HG03045 (cell line): ENCODE measurements at regions not wholly inside any gene's neighbourhood (a gene's known extent, or its start where the extent isn't known, plus 50 kb on each side); places are given as distances from the start of the nearest gene placed in this dataset.
A peak's percentile ranks its signal among the peaks of the same experiment; 100 is the strongest.
"Not testable (repeated sequence)": the region's sequence is repeated elsewhere in the genome, so short reads cannot be mapped to it uniquely, and the experiment has no call there.

Experiments used
- ATAC-seq: cut with Tn5 transposase; IDR thresholded peaks from one replicate; pipeline ENCODE4 v1.9.1; 2021; ENCODE audit warnings: mild to moderate bottlenecking, moderate library complexity; ENCODE audit not compliant: unreplicated experiment

DNA sequence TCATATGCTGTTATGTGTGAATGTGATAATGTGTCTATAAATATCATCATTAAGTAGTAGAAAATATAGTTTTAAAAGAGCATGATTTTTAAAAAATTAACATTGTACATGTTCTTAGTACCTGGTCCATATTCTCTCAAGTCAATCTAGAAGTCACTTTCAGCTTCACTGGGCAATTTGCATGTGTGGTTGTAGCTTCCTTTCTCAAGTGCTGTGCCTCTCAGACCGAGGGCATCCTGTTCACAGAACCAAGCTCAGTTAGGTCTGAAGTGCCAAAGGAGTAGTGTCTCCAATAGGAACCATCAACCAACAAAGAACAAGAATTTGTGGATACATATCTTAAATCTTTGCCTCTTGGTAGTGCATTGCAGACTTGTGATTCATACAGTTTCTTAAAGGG is 541.8 kb upstream of the SLC10A2 start:
- no peak for ATAC-seq

DNA sequence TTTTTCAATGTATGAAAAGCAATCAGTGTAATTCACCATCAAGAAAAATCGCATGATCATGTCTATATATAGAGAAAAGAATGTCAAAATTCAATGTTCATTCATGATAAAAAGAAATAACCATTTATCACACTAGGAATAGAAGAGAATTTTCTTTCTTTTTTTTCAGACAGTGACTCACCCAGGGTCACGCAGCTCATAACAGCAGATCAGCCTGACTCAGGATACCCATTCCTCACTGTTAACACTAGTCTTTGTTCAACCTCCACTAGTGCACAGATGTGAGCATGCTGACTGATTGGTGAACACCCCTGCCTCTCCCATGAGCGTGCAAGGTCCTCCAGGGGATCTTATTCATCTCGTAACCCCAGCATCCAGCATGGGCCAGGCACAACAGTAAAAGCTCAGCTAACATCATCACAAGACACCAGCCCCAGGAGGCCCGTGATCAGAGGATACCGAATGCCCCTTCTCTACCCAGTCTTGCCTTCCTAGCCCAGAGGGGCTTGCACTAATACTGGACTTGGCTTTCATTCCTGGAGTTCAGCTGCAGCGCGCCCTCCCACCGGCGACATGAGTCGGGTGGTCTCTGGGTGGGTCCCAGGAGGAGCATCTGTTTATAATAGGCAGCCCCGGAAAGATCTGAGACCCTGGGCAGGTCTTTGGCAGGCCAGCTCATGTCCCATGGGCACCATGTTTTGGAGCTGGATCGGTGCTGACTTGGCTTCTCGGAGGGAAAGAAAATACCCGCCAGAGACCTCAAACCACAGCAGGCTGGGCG is 539.5 kb upstream of the SLC10A2 start:
- ATAC-seq = no peak

DNA sequence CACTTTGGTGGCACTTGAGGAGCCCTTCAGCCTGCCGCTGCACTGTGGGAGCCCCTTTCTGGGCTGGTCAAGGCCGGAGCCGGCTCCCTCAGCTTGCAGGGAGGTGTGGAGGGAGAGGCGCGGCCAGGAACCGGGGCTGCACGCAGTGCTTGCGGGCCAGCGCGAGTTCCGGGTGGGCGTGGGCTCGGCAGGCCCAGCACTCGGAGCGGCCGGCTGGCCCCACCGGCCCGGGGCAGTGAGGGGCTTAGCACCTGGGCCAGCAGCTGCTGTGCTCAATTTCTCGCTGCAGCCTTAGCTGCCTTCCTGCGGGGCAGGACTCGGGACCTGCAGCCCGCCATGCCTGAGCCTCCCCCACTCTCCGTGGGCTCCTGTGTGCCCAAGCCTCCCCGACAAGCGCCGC is 533.7 kb upstream of the SLC10A2 start:
- ATAC-seq = not testable (repeated sequence)

DNA sequence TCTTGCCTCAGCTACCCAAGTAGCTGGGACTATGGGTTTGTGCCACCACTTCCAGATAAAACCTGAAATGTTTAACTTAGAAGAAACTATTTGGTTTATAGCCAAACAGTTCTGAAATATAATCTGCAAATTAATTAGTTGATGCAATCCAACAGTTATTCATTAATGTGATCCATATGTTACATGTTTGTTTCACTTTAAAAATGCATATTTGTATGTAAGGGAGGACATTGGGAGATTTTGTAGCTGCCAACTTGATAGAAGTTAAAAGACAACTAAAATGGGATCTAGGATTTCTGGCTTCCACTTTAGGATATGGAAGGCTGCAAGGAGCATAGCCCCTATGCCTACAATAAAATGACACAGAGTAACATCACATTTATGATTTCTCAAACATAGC is 532.5 kb upstream of the SLC10A2 start:
- ATAC-seq = no peak

DNA sequence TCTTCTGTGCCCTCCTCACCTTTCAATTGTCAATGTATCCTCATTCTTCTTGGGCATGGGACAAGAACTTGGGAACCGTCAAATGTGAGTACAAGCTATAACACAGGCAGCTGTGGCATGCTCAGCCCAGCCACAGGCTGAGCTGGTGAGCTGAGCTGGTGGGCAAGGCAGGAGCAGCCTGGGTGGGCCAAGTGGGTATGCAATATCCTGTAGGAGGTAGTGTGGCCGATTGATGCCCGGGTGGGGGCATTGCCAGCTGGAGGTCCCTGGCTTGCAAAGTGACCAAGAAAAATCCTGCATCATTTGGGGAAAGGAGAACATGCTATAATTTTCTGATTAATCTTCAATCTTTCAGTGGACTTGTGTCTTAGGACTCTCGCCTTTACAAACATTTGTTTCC is 507.2 kb upstream of the SLC10A2 start:
- ATAC-seq = no peak

DNA sequence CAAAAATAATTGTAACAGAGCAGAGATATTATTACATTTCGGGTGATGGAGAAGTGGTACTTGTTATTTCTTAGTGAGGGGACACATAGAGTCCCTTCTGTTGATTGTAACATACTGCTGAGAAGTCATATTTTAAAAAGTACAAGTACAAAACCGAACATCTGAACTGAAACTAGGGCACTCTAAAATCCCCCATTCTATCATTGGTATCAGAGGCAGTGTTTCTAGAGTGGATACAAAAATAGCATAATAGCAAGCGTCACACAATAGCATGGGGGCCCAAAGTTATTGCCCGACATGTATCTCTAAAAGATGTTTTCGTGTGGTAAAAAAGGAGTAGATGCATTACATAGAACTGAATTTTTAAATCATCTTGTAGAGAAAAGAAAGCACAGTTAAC is 502.1 kb upstream of the SLC10A2 start:
- no peak for ATAC-seq

DNA sequence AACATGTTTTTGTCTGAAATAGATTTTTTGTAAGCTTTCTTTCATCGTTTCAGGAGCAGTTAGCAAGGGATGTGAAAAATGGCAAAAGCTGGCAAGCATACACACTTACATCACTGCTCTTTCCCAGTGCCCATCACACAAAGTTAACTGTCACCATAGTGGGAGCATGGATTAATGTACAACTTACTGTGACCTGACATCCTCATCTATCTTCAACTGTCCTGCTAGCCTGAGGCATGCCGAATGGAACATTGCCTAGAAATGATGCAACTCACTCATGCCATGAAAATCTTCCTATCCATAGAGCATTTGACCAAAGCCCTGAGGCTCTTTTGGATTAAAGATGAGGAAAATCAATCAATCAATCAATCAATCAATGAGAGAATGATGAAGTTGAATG is 491.7 kb upstream of the SLC10A2 start:
- no peak for ATAC-seq

DNA sequence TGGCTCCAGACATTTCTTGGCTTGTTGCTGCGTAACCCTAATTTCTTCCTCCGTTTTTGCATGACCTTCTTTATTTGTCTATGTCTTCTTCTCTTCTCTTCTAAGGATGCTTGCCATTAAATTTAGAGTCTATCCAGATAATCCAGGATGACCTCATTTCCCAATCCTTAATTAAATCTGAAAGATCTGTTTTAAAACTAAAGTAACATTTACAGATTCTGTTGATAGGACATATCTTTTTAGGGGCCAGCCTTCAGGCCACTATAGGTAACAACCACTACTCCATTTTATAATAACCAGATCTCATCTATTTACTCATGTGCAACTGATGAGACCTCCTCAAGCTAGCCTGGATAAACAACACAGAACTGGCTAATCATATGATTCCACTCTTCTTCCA is 490.5 kb upstream of the SLC10A2 start:
- ATAC-seq = no peak

DNA sequence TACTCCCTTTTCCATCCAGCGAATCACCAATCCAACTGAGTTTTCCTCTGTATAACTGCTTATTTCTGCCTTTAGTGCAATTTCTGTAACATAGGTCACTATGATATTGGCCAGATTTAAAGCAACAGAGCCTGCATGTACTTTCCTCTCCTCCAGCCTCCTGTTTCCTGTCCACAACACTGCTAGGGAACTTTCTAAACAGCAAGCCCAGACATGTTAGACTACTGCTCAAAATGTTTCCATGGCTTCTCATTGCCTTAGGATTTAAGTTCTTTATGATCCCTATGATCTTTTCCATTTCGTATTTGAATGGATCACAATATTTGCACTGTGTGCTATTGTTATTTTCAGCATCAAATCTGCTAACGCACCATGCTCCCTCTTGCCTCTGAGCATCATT is 481.7 kb upstream of the SLC10A2 start:
- no peak for ATAC-seq

DNA sequence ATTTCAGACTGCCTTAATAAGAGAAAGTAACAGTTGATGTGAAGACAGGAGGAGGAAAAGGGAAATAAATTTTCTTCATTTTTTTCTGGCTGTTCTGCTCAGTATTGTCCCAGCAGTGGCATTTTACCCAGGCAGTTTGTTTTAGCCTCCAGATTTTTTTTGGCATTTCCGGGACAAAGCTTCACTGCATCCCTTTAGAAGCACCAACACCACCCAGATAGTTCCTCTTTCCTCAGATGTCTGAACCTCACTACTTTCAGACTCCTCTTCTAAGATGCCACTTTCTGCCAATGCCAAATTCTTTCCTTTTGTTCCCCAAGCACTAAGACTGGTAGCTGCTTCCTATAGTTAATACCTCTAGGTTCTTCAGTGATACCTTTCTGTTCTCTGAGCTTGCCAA is 480.1 kb upstream of the SLC10A2 start:
- no peak for ATAC-seq

DNA sequence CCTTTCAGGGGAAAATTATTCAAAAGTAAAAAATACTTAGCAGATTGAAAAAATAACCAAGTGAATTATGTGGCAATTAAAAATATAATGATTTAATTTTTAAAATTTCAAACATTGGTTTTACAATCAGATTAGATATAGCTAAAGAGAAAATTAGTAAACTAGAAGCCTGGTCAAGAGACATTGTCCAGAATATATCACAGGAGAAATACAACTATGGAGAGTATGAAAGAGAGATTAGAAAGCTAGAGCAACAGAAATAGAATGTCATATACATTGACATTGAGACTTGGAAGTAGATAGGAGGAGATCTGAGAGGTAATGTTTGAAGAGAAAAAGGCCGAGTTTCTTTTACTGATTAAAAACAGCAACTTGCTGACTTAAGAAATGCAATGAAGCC is 476.4 kb upstream of the SLC10A2 start:
- no peak for ATAC-seq

DNA sequence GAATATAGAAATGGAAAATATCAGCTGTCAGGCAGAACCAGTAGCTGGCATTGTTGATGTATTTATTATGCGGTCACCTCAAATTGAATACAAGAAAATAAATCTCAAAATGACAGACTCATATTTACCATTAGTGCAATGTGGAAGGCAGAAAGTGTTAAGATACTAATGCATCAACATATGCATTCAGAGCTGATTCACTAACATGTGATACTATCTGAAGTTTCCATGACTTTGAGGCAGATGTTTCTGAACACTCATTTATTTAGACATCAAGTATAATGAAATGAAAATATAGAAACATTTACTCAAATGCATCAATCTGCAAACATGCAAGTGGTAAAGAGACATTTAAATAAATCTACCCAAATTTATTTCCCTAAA is 474.2 kb upstream of the SLC10A2 start:
- no peak for ATAC-seq

DNA sequence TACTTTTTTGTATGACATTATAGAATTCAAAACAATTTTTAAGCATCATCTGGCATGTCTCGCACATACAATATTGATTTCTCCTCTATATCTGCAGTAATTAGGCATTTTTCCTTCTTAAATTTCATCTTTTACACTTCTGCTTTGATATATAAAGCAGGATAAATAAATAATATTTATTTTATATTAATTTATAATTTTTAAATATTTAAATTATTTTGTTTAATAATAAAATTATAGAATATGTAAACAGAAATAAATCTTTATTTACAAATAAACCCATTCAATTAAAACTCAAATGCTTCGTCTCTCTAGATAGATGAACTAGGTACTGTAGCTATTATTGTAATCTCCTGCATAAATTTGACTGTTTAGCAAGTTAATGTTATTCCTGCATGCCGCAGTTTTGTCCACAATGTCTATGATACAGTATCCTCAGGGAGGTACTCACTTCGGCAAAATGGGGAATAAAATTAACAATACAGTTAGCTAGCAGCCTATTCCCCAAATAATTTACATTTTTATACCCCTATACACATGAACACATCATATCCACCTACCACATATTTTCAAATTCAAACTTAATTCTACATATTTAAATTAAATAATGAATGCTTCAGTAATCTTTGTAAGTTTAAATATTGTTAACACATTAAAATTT is 473.6 kb upstream of the SLC10A2 start:
- ATAC-seq = no peak

DNA sequence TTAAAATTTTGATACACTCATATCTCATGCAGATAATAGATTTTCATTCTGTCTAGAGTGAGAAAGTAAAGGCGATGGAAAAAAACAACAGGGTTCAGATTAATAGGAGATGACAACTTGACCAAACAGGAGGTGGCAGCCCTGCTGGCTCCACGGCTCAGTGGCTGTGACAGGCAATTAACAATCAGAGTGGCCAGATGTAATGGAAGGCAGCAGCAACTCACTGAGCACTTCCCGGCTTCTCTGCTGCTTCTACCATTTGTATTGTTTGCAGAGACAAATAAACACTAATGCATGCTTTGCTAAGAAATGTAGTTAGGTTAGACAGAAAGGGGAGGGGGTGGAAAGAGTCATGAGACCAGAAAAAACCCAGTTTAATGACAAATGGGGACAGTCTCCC is 473.0 kb upstream of the SLC10A2 start:
- ATAC-seq = no peak

DNA sequence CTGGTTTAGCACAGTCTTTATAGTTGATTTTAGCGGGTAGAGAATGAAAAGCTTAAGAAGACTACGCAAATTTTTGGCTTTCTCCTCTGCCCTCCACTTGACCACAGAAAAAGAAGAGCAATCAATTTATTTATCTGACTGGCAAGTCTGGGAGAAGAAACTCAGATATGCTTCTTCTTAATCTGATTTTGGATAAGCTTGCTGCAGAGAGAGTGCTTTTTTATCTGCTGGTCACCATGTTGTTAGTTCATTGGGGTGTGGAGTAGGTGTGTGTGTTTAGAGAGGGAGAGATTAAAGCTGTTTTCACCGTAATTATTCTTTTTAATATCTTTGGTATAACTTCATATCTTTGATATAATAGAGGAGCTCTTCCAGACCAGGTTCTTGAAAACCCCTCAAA is 471.4 kb upstream of the SLC10A2 start:
- ATAC-seq = no peak

DNA sequence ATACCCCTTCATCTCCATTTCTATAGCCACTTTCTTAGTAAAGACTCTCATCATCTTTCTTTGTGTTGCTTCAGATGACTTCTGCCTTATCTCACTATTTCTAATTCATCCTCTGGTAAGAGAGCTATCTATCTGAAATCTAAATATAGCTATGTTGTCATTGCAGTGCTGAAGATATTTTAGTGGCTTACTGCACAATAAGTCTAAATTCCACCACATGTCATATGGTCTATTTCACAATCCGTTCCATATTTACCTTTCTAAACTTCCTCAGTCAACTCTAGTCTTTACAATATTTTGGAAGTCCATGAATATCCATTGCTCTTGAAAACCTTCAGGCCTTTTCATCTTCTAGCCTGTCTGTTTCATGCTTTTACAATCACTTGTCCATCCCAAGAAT is 465.1 kb upstream of the SLC10A2 start:
- no peak for ATAC-seq

DNA sequence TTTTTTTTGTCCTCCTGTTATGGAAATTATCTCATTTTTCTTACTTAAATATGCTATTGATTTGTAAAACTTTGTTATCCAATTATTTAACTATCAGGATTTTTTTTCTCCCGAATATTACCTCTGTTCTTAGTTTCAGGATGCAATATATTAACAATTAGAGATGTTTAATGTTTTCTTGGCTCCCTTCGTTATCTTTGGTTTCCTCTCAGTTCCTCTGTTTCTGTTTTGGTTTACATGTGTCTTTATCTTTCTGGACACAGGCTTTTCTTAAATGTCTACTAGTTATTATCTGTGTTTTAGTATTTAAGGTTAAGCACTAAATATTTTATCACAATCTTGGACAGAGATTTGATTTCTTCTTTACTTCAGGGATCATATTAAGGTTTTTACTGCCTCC is 462.2 kb upstream of the SLC10A2 start:
- ATAC-seq = no peak

DNA sequence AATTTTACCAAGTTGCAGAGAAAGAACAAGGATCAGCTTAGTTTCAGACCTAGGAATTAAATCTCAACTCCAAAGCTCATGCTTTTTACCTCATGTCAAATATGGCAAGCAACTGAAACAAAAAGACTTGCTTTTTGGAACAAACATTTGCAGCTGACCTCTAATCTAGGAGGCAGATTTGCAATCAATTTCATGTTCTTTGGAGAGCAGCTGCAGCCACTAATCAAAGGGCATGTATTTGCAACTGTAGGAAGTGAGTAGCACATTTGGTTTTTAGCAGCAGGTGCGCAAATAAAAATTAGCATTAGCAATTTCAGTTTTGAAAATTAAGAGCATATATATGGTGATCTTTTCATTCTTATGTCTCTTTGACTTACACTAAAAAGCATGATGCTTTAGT is 459.3 kb upstream of the SLC10A2 start:
- ATAC-seq = no peak

DNA sequence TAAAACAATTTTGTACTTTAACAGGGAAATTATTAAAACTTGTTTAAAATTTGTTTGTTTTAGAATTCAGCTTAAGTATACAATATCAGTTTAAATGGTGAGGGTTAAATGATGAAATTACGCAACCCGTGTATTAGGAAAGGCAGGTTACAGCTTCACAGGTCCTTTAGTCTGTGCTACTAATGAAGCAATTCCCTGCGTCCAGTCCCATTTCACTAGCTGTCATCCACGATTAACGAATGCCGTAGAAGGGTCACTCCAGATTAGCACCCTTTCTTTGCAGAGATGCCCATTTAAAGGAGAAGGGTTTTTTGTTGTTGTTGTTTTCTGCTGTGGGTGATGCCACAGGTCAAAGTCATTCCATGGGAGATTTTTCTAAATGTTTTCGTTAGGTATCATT is 457.6 kb upstream of the SLC10A2 start:
- ATAC-seq = no peak

DNA sequence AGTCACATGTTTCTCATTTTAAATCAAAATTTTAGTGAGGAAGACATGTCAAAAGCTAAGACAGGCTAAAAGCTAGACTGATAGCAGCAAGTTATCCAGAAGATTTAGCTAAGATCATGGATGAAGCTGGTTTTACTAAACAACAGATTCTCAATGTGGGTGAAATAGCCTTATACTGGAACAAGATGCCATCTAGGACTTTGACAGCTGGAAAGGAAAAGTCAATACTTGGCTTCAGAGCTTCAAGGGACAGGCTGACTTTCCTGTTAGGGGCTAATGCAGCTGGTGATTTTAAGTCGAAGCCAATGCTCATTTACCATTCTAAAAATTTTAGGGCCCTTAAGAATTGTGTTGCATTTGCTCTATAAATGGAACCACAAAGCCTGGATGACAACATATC is 455.3 kb upstream of the SLC10A2 start:
- ATAC-seq = no peak

DNA sequence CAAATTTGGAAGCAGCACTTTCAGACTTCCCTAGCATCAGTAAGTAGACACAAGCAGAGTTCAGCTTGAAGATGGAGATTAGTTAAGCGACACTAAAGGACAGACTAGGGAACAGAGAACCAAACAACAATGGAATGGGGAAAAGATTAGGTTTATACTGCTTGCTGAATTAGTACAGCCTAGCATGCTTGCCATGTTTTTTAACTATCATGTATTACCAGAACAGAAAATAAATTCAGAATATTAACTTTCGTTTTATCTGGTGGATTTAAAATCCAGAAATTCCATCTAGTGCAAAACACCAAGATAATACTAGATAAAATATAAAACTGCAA is 451.5 kb upstream of the SLC10A2 start:
- no peak for ATAC-seq

DNA sequence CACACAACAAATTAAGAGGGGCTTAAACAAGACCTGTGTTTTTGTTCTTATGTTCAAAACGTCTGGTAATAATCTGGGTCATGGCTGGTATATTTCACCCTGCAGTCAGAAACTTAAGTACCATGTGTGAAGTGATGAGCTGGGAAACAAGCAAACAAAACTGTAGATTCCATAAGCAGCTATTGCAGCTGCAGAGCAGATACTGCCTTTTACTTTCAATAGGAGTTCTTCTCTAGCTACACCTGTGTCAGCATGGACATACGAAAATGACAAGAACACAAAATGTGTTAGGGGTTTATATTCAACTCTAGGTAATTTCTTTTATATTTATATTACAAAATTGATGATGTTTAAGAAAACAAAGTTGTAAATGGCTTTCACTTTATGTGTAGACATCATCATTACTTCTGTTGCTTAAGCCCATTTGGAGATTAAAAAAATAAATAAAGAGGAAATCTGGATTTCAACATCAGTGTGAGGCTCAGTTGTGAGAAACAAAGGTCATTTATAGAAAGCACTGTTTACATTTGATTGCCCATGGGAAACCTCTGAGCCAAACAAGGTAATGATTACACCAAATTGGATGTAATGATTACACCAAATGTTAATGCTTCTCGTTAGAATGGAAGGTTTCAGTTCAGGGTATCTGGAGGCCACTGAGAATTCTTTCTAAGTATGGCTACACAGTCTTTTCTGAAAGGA is 451.0 kb upstream of the SLC10A2 start:
- peak; percentile 52 for ATAC-seq
